Esophagus (tissue), 2 donors: ENCODE measurements at regions not wholly inside any gene's neighbourhood (a gene's known extent, or its start where the extent isn't known, plus 50 kb on each side); places are given as distances from the start of the nearest gene placed in this dataset.

Experiments
- H3K27ac ChIP-seq, 2 donors: one replicate each; pipeline ENCODE4 v1.5.1; 2013; ENCODE audit warnings: low read depth in 2 of 2, mild to moderate bottlenecking in 2 of 2, inconsistent platforms in 1 of 2, low read length in 1 of 2, moderate library complexity in 1 of 2
- H3K27me3 ChIP-seq, 2 donors: one replicate each; pipeline ENCODE4 v1.6.1; 2013; ENCODE audit warnings: low read length in 2 of 2, control low read depth in 1 of 2, mild to moderate bottlenecking in 1 of 2; ENCODE audit not compliant: insufficient read depth in 2 of 2, control insufficient read depth in 1 of 2
- H3K36me3 ChIP-seq, 2 donors: one replicate each; pipeline ENCODE4 v1.6.1; 2013; ENCODE audit warnings: low read length in 1 of 2; ENCODE audit not compliant: control insufficient read depth in 2 of 2, insufficient read depth in 2 of 2
- H3K4me1 ChIP-seq, 2 donors: one replicate each; pipeline ENCODE4 v1.6.1; 2013; ENCODE audit warnings: low read length in 1 of 2; ENCODE audit not compliant: control insufficient read depth in 2 of 2, insufficient read depth in 2 of 2
- H3K4me3 ChIP-seq, 2 donors: one replicate each; pipeline ENCODE4 v1.5.1; 2013; ENCODE audit warnings: low read length in 2 of 2, mild to moderate bottlenecking in 2 of 2, low read depth in 1 of 2, moderate library complexity in 1 of 2
- H3K9me3 ChIP-seq, 2 donors: one replicate each; pipeline ENCODE4 v1.6.1; 2013; ENCODE audit warnings: mild to moderate bottlenecking in 2 of 2, low read depth in 1 of 2, low read length in 1 of 2, moderate library complexity in 1 of 2; ENCODE audit not compliant: control insufficient read depth in 2 of 2, insufficient read depth in 1 of 2
- WGBS, 2 donors: extraction: QIAGEN DNeasy Blood & Tissue Kit; methylation state at CpG; one replicate each; pipeline ENCODE4 v1.1.7; 2013; 5-methylcytosine and 5-hydroxymethylcytosine counted together
- donor health status: healthy with polysubstance abuse.
- donor health status: Bipolar disorder and iron deficiency.

- Histone ChIP-seq H3K36me3 (no peaks in the 10 kb centered on the region), H3K27ac (no peak overlapping the region), H3K27me3 (no peaks in the 10 kb centered on the region), H3K4me3 (no peak overlapping the region), H3K9me3 (peaks cover 0 to 2% of the 10 kb centered on the region in 2 donors), H3K4me1 (peaks cover 3% of the 10 kb centered on the region in 2 donors)
Measured at GRCh38 chr13:73385848-73386247, 327.0 kb downstream of the KLF5 start.

GRCh38 chr13:73372666-73373627, 314.1 kb downstream of the KLF5 start:
- H3K4me1 ChIP-seq: peaks cover 0 to 3% of the 10 kb centered on the region in 2 donors
- H3K27ac ChIP-seq: peak overlapping the region; percentile 41 to 64
- no peak overlapping the region for H3K4me3 ChIP-seq
- H3K27me3 ChIP-seq: no peaks in the 10 kb centered on the region
- no peaks in the 10 kb centered on the region for H3K36me3 ChIP-seq
- WGBS, 2 donors: 63 to 66% methylated on average over 5 of the region's 5 CpGs
- no peaks in the 10 kb centered on the region for H3K9me3 ChIP-seq

GRCh38 chr13:73370066-73370465, 311.3 kb downstream of the KLF5 start:
- WGBS, 2 donors: 54 to 64% methylated on average over 3 of the region's 3 CpGs
- no peaks in the 10 kb centered on the region for H3K9me3 ChIP-seq
- H3K27me3 ChIP-seq: no peaks in the 10 kb centered on the region
- peak overlapping the region; percentile 55 to 57 for H3K27ac ChIP-seq
- no peak overlapping the region for H3K4me3 ChIP-seq
- H3K36me3 ChIP-seq: no peaks in the 10 kb centered on the region
- H3K4me1 ChIP-seq: peaks cover 0 to 6% of the 10 kb centered on the region in 2 donors

GRCh38 chr13:73369095-73369494, 310.3 kb downstream of the KLF5 start:
- peak overlapping the region; percentile 88 to 90 for H3K27ac ChIP-seq
- 35 to 63% methylated on average over 2 of the region's 2 CpGs for WGBS, 2 donors
- H3K9me3 ChIP-seq: no peaks in the 10 kb centered on the region
- H3K4me3 ChIP-seq: no peak overlapping the region
- peaks cover 0 to 8% of the 10 kb centered on the region in 2 donors for H3K4me1 ChIP-seq
- H3K27me3 ChIP-seq: no peaks in the 10 kb centered on the region
- H3K36me3 ChIP-seq: no peaks in the 10 kb centered on the region

GRCh38 chr13:73368608-73369007, 309.8 kb downstream of the KLF5 start:
- H3K4me1 ChIP-seq: peaks cover 0 to 8% of the 10 kb centered on the region in 2 donors
- H3K36me3 ChIP-seq: no peaks in the 10 kb centered on the region
- H3K27me3 ChIP-seq: no peaks in the 10 kb centered on the region
- no peak overlapping the region for H3K4me3 ChIP-seq
- H3K9me3 ChIP-seq: no peaks in the 10 kb centered on the region
- WGBS, 2 donors: 46 to 58% methylated on average over 5 of the region's 5 CpGs
- H3K27ac ChIP-seq: peak overlapping the region; percentile 52 to 60

- H3K9me3 ChIP-seq: no peaks in the 10 kb centered on the region
- H3K27me3 ChIP-seq: no peaks in the 10 kb centered on the region
- peak overlapping the region; percentile 84 to 85 for H3K27ac ChIP-seq
- no peaks in the 10 kb centered on the region for H3K36me3 ChIP-seq
- peaks cover 0 to 8% of the 10 kb centered on the region in 2 donors for H3K4me1 ChIP-seq
- WGBS, 2 donors: 43 to 48% methylated on average over 5 of the region's 5 CpGs
- H3K4me3 ChIP-seq: no peak overlapping the region
Measured at GRCh38 chr13:73367886-73368285, 309.1 kb downstream of the KLF5 start.

GRCh38 chr13:73366241-73366640, 307.4 kb downstream of the KLF5 start:
- Histone ChIP-seq H3K27ac (peak overlapping the region; percentile 78 to 79), H3K4me3 (no peak overlapping the region), H3K27me3 (no peaks in the 10 kb centered on the region), H3K36me3 (no peaks in the 10 kb centered on the region), H3K4me1 (peaks cover 0 to 8% of the 10 kb centered on the region in 2 donors), H3K9me3 (no peaks in the 10 kb centered on the region)
- WGBS, 2 donors: 55 to 66% methylated on average over 3 of the region's 3 CpGs

- WGBS, 2 donors: 44 to 45% methylated on average over 4 of the region's 4 CpGs
- Histone ChIP-seq H3K4me1 (peaks cover 0 to 7% of the 10 kb centered on the region in 2 donors), H3K36me3 (no peaks in the 10 kb centered on the region), H3K27me3 (no peaks in the 10 kb centered on the region), H3K4me3 (no peak overlapping the region), H3K9me3 (no peaks in the 10 kb centered on the region), H3K27ac (peak overlapping the region; percentile 79 to 81)
Measured at GRCh38 chr13:73365681-73366080, 306.9 kb downstream of the KLF5 start.

GRCh38 chr13:73365252-73365651, 306.4 kb downstream of the KLF5 start:
- Histone ChIP-seq H3K27me3 (no peaks in the 10 kb centered on the region), H3K4me3 (no peak overlapping the region), H3K36me3 (no peaks in the 10 kb centered on the region), H3K4me1 (peaks cover 0 to 5% of the 10 kb centered on the region in 2 donors), H3K9me3 (no peaks in the 10 kb centered on the region), H3K27ac (peak overlapping the region; percentile 79 to 81)
- WGBS, 2 donors: 17 to 21% methylated on average over 3 of the region's 3 CpGs

GRCh38 chr13:73364736-73365135, 305.9 kb downstream of the KLF5 start:
- Histone ChIP-seq H3K27ac (peak overlapping the region; percentile 79 to 81), H3K27me3 (no peaks in the 10 kb centered on the region), H3K4me1 (peaks cover 0 to 5% of the 10 kb centered on the region in 2 donors), H3K9me3 (no peaks in the 10 kb centered on the region), H3K36me3 (no peaks in the 10 kb centered on the region), H3K4me3 (no peak overlapping the region)
- WGBS, 2 donors: 31 to 42% methylated on average over 3 of the region's 3 CpGs
